ENCODE measurements at regions not wholly inside any gene's neighbourhood (a gene's known extent, or its start where the extent isn't known, plus 50 kb on each side); places are given as distances from the start of the nearest gene placed in this dataset.

DNA sequence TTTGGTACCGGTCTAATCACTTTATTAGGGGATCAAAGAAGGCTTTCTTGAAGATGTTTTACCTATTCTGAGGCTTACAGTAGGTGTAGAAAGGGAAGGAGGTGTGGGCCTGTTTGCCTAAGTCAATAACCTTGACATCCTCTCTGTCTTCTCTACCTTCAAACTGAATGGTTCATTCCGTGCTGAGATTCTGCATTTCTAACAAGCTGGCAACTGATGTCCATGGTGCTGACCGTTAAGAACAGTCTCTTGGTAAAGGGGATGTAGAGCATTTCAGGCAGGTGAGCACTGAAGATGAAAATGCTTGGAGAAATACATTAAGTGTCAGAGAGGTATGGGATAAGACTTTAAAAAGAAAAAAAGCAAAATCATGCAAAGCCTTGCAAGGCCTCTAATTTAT is 51.5 kb upstream of the DGKB start:
- H3K36me3 ChIP-seq (ENCODE audit: control insufficient read depth, insufficient read depth, low read length) = no peaks in the 10 kb centered on the region
- no peaks in the 10 kb centered on the region for H3K4me1 ChIP-seq
- ChIA-PET CTCF (no interaction called here), POLR2A (no interaction called here)
- no peaks in the 10 kb centered on the region for H3K9me3 Mint-ChIP-seq (ENCODE audit: unreplicated experiment)
- BruUV-seq (replicated peaks) = no TSS peak
- H3K4me3 Mint-ChIP-seq (ENCODE audit: unreplicated experiment) = no peak overlapping the region
- H3K36me3 Mint-ChIP-seq (ENCODE audit: insufficient read depth, unreplicated experiment) = no peaks in the 10 kb centered on the region
- no peak overlapping the region for H3K27ac Mint-ChIP-seq (ENCODE audit: unreplicated experiment)
- no peaks in the 10 kb centered on the region for H3K9me3 ChIP-seq
- H3K4me3 ChIP-seq (ENCODE audit: low read depth, low read length) = no peak overlapping the region
- DNase-seq = no peak
- intact Hi-C loops (cut with micrococcal nuclease; ENCODE audit: unreplicated experiment) = no loop called here
- TF ChIP-seq, protein P1, sequence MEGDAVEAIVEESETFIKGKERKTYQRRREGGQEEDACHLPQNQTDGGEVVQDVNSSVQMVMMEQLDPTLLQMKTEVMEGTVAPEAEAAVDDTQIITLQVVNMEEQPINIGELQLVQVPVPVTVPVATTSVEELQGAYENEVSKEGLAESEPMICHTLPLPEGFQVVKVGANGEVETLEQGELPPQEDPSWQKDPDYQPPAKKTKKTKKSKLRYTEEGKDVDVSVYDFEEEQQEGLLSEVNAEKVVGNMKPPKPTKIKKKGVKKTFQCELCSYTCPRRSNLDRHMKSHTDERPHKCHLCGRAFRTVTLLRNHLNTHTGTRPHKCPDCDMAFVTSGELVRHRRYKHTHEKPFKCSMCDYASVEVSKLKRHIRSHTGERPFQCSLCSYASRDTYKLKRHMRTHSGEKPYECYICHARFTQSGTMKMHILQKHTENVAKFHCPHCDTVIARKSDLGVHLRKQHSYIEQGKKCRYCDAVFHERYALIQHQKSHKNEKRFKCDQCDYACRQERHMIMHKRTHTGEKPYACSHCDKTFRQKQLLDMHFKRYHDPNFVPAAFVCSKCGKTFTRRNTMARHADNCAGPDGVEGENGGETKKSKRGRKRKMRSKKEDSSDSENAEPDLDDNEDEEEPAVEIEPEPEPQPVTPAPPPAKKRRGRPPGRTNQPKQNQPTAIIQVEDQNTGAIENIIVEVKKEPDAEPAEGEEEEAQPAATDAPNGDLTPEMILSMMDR (IDR thresholded peaks at IDR 0.05; ENCODE audit: insufficient read depth in 1 of 2, low read depth in 1 of 2, low read length in 1 of 2, severe bottlenecking in 1 of 2, unreplicated experiment in 1 of 2) = no peak
- no peaks in the 10 kb centered on the region for H3K4me1 Mint-ChIP-seq (ENCODE audit: low read depth, unreplicated experiment)
- peaks cover 6% of the 10 kb centered on the region for H3K27me3 Mint-ChIP-seq (ENCODE audit: insufficient read depth, unreplicated experiment)
- no peaks in the 10 kb centered on the region for H3K27me3 ChIP-seq (replicated peaks; ENCODE audit: control insufficient read depth, insufficient read depth, low read length)

All from Caco-2 (cell line).